ENCODE measurements at regions not wholly inside any gene's neighbourhood (a gene's known extent, or its start where the extent isn't known, plus 50 kb on each side); places are given as distances from the start of the nearest gene placed in this dataset.

GRCh38 chr2:29990129-29990528 is 68.7 kb upstream of the ALK start:
- no peak overlapping the region for H3K4me3 ChIP-seq
- H3K27me3 ChIP-seq = no peaks in the 10 kb centered on the region
- no peaks in the 10 kb centered on the region for H3K36me3 ChIP-seq
- no peaks in the 10 kb centered on the region for H3K4me1 ChIP-seq
- no peak overlapping the region for H3K27ac ChIP-seq
- H3K9me3 ChIP-seq = no peaks in the 10 kb centered on the region
- TF ChIP-seq POLR2AphosphoS5 (IDR thresholded peaks at IDR 0.05; ENCODE audit: insufficient read depth in 1 of 2, low read depth in 1 of 2) (no peak), POLR2A (IDR thresholded peaks at IDR 0.05) (no peak), CTCF (IDR thresholded peaks at IDR 0.05) (no peak)
- DNase-seq (ENCODE audit: extremely low spot score in 2 of 2) = peak in 1 of 2 donors; percentile 8
- intact Hi-C loops (cut with DNase I) = no loop called here

- H3K27me3 ChIP-seq = no peaks in the 10 kb centered on the region
- intact Hi-C loops (cut with DNase I) = no loop called here
- H3K27ac ChIP-seq = no peak overlapping the region
- no peaks in the 10 kb centered on the region for H3K36me3 ChIP-seq
- H3K4me1 ChIP-seq = no peaks in the 10 kb centered on the region
- peak in 1 of 2 donors; percentile 42 for DNase-seq (ENCODE audit: extremely low spot score in 2 of 2)
- H3K9me3 ChIP-seq = no peaks in the 10 kb centered on the region
- H3K4me3 ChIP-seq = no peak overlapping the region
- TF ChIP-seq POLR2A (IDR thresholded peaks at IDR 0.05) (no peak), POLR2AphosphoS5 (IDR thresholded peaks at IDR 0.05; ENCODE audit: insufficient read depth in 1 of 2, low read depth in 1 of 2) (no peak), CTCF (IDR thresholded peaks at IDR 0.05) (no peak)
These were observed 69.7 kb upstream of the ALK start for GRCh38 chr2:29991086-29991485.

- no peaks in the 10 kb centered on the region for H3K27me3 ChIP-seq
- H3K4me3 ChIP-seq = no peak overlapping the region
- no peak overlapping the region for H3K27ac ChIP-seq
- DNase-seq (ENCODE audit: extremely low spot score in 2 of 2) = peak in 1 of 2 donors; percentile 60
- no peaks in the 10 kb centered on the region for H3K4me1 ChIP-seq
- TF ChIP-seq CTCF (IDR thresholded peaks at IDR 0.05) (no peak), POLR2A (IDR thresholded peaks at IDR 0.05) (no peak), POLR2AphosphoS5 (IDR thresholded peaks at IDR 0.05; ENCODE audit: insufficient read depth in 1 of 2, low read depth in 1 of 2) (no peak)
- no peaks in the 10 kb centered on the region for H3K9me3 ChIP-seq
- no peaks in the 10 kb centered on the region for H3K36me3 ChIP-seq
- intact Hi-C loops (cut with DNase I) = no loop called here
These were observed 73.9 kb upstream of the ALK start for GRCh38 chr2:29995241-29995640.

GRCh38 chr2:30003128-30003527 is 81.7 kb upstream of the ALK start:
- intact Hi-C loops (cut with DNase I) = no loop called here
- Histone ChIP-seq H3K4me3 (no peak overlapping the region), H3K9me3 (no peaks in the 10 kb centered on the region), H3K4me1 (no peaks in the 10 kb centered on the region), H3K36me3 (no peaks in the 10 kb centered on the region), H3K27me3 (no peaks in the 10 kb centered on the region), H3K27ac (no peak overlapping the region)
- DNase-seq (ENCODE audit: extremely low spot score in 2 of 2) = no peak
- TF ChIP-seq POLR2AphosphoS5 (IDR thresholded peaks at IDR 0.05; ENCODE audit: insufficient read depth in 1 of 2, low read depth in 1 of 2) = no peak
- no peak for TF ChIP-seq POLR2A (IDR thresholded peaks at IDR 0.05)
- no peak for TF ChIP-seq CTCF (IDR thresholded peaks at IDR 0.05)

GRCh38 chr2:30022444-30023071 is 101.2 kb upstream of the ALK start:
- Histone ChIP-seq H3K27me3 (no peaks in the 10 kb centered on the region), H3K36me3 (no peaks in the 10 kb centered on the region), H3K9me3 (no peaks in the 10 kb centered on the region), H3K27ac (no peak overlapping the region), H3K4me3 (no peak overlapping the region), H3K4me1 (no peaks in the 10 kb centered on the region)
- no peak for DNase-seq (ENCODE audit: extremely low spot score in 2 of 2)
- intact Hi-C loops (cut with DNase I) = no loop called here
- no peak for TF ChIP-seq CTCF (IDR thresholded peaks at IDR 0.05)
- TF ChIP-seq POLR2AphosphoS5 (IDR thresholded peaks at IDR 0.05; ENCODE audit: insufficient read depth in 1 of 2, low read depth in 1 of 2) = no peak
- TF ChIP-seq POLR2A (IDR thresholded peaks at IDR 0.05) = no peak
